IPS-20b (cell line): ENCODE measurements at regions not wholly inside any gene's neighbourhood (a gene's known extent, or its start where the extent isn't known, plus 50 kb on each side); places are given as distances from the start of the nearest gene placed in this dataset.

Source experiments
- H3K27ac ChIP-seq: one replicate; pipeline ENCODE4 v1.5.1; 2013; ENCODE audit warnings: low read length
- H3K27me3 ChIP-seq: 2 replicates; pipeline ENCODE4 v1.6.1; 2013; ENCODE audit warnings: mild to moderate bottlenecking, low read length, inconsistent platforms; ENCODE audit not compliant: insufficient read depth
- H3K36me3 ChIP-seq: 2 replicates; pipeline ENCODE4 v1.6.1; 2013; ENCODE audit warnings: low read depth, mild to moderate bottlenecking, inconsistent platforms, low read length, moderate library complexity; ENCODE audit not compliant: insufficient read depth
- H3K4me1 ChIP-seq: 2 replicates; pipeline ENCODE4 v1.6.1; 2013; ENCODE audit warnings: mild to moderate bottlenecking, control low read depth, inconsistent platforms, low read length, moderate library complexity; ENCODE audit not compliant: insufficient read depth
- H3K4me3 ChIP-seq: 2 replicates; pipeline ENCODE4 v1.5.1; 2013; ENCODE audit warnings: mild to moderate bottlenecking, low read length, inconsistent platforms
- H3K9ac ChIP-seq: 2 replicates; pipeline ENCODE4 v1.6.1; 2013; ENCODE audit warnings: low read depth, mild to moderate bottlenecking, inconsistent platforms, low read length, moderate library complexity
- H3K9me3 ChIP-seq: 2 replicates; pipeline ENCODE4 v1.6.1; 2013; ENCODE audit warnings: mild to moderate bottlenecking, low read depth, low read length, inconsistent platforms; ENCODE audit not compliant: insufficient read depth

DNA sequence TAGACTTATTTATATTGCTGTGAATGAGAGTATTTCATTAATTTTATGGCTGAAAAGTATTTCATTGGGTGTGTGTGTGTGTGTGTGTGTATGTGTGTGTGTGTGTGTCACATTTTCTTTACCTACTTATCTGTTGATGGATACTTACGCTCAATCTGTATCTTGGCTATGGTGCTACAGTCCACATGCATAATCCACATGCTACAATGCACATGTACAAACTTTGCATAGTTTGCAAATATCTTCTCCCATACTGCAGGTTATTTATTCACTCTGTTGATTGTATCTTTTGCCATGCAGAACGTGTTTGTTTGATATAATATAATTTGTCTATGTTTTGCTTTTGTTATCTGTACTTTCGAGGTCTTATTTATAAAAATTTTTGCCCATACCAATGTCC is 167.8 kb downstream of the RAB28 start:
- H3K9ac ChIP-seq = no peak overlapping the region
- no peak overlapping the region for H3K4me3 ChIP-seq
- no peaks in the 10 kb centered on the region for H3K27me3 ChIP-seq
- H3K9me3 ChIP-seq = no peaks in the 10 kb centered on the region
- H3K36me3 ChIP-seq = no peaks in the 10 kb centered on the region
- peaks cover 9% of the 10 kb centered on the region; the same call in 1 of the 2 replicates for H3K4me1 ChIP-seq
- no peak overlapping the region for H3K27ac ChIP-seq

DNA sequence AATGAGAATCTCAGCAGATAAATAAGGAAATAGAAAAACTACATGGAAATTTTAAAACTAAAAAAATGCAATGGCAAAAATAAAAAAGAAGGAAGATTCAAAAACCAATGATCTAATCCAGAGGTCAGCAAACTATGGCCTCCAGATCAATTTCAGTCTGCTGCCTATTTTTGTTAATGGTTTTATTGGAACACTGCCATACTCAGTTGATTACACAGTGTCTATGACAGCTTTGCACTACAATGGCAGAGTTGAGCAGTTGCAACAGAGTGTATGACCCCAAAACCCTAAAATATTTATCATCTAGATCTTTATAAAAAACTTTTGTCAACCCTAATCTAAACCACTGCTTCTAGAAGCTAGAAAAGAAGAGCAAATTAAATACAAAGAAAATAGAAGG is 170.3 kb downstream of the RAB28 start:
- H3K4me3 ChIP-seq = no peak overlapping the region

DNA sequence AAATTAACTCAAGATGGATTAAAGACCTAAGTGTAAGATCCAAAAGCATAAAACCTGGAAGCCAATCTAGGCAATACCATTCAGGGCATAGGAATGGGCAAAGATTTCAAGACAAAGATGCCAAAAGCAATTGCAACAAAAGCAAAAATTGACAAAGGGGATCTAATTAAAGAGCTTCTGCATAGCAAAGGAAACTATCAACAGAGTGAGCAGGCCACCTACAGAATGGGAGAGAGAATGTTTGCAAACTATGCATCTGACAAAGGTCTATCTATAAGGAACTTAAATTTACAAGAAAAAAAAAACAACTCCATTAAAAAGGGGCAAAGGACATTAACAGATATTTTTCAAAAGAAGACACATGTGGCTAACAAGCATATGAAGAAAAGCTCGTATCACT is 171.9 kb downstream of the RAB28 start:
- Histone ChIP-seq H3K27me3 (no peaks in the 10 kb centered on the region), H3K4me1 (peaks cover 11% of the 10 kb centered on the region; the same call in 1 of the 2 replicates), H3K36me3 (no peaks in the 10 kb centered on the region), H3K9me3 (no peaks in the 10 kb centered on the region), H3K27ac (no peak overlapping the region), H3K4me3 (no peak overlapping the region), H3K9ac (no peak overlapping the region)

More for the DNA sequence above, 170.3 kb downstream of the RAB28 start:
- H3K9me3 ChIP-seq = no peaks in the 10 kb centered on the region
- H3K9ac ChIP-seq = no peak overlapping the region
- no peaks in the 10 kb centered on the region for H3K36me3 ChIP-seq
- no peak overlapping the region for H3K27ac ChIP-seq
- H3K4me1 ChIP-seq = peaks cover 11% of the 10 kb centered on the region; the same call in 1 of the 2 replicates
- no peaks in the 10 kb centered on the region for H3K27me3 ChIP-seq

DNA sequence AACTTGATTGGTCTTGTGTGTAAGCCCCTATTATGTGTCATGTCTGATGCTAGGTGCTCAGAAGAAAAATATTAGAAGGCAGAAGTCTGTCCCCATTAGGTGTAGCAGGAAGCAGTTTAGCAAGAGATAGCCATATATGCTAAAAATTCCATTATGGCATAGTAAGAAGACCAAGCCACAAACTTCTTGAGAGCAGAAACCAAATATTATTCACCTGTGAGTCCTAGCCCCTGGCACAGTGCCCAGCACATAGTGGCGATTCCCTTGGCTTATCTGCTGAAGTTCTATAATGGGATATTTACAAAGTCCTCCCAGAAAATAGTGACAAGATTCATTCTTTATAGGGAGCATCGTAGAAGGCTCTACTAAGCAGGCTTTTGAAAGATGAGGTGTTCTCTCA is 174.4 kb downstream of the RAB28 start:
- H3K9ac ChIP-seq = no peak overlapping the region
- no peaks in the 10 kb centered on the region for H3K9me3 ChIP-seq
- no peaks in the 10 kb centered on the region for H3K27me3 ChIP-seq
- H3K36me3 ChIP-seq = no peaks in the 10 kb centered on the region
- no peak overlapping the region for H3K27ac ChIP-seq
- peaks cover 11% of the 10 kb centered on the region; the same call in 1 of the 2 replicates for H3K4me1 ChIP-seq
- H3K4me3 ChIP-seq = no peak overlapping the region

DNA sequence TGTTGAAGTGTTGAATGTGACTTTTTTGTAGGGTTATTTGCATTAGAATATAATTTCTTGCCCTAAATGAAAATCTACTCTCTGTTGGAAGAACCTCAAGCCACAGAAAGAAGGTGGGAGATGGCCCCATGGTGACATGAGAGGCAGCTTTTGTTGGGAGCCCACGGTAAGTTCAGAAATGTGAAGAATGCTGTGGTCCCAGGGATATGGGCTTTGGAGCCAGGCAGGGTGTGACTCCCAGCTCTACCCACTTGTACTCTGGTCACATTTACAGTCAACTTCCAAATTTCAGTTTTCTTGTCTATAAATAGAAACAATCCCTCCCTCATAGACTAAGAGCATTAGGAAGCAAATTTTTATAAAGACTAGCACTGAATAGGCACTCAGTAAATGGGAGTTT is 177.8 kb downstream of the RAB28 start:
- Histone ChIP-seq H3K4me1 (0 out of 2 replicates have a peak, but pooled peaks cover 2% of the 10 kb centered on the region), H3K27ac (no peak overlapping the region), H3K36me3 (no peaks in the 10 kb centered on the region), H3K27me3 (no peaks in the 10 kb centered on the region), H3K9me3 (no peaks in the 10 kb centered on the region), H3K9ac (no peak overlapping the region), H3K4me3 (no peak overlapping the region)

DNA sequence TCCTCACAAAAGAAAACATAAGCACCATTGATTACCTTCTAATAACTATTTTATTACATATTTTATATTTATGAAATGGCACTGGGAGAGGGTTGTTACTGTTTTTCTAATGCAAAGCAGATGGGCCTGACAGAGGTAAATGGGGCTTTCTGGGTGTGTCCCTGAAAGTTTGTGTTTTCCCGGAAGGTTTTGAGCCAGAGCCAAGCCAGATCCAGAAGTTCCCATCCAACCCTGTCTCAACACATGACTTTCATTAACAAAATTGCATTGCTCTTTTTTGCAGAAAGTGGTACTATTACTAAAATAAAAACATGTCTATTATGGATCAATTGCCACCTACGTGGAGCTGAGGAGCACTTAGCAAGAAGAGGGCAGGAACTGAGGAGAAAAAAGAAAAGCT is 181.3 kb downstream of the RAB28 start:
- no peaks in the 10 kb centered on the region for H3K27me3 ChIP-seq
- no peak overlapping the region for H3K27ac ChIP-seq
- no peaks in the 10 kb centered on the region for H3K4me1 ChIP-seq
- H3K9ac ChIP-seq = no peak overlapping the region
- no peaks in the 10 kb centered on the region for H3K36me3 ChIP-seq
- no peak overlapping the region for H3K4me3 ChIP-seq
- H3K9me3 ChIP-seq = no peaks in the 10 kb centered on the region

DNA sequence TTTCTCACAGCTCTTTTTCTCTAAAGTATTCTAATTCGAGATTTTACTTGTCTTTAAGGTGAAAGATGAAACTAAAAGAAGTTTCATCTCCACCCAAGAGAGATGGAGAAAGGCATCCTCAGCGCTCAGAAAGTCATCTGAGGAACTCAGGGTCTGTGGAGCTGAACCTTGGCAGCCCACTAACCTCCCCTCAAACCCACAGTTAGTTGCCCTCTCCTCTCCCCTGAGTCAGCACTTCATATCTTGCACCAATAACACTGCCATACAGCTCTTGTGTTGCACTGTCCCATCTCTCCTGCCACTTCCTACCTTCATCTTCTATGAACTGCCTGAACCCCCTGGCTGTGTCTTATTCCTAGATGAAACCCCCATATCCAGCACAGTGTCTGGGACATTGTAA is 184.8 kb downstream of the RAB28 start:
- Histone ChIP-seq H3K27ac (no peak overlapping the region), H3K36me3 (no peaks in the 10 kb centered on the region), H3K9ac (no peak overlapping the region), H3K9me3 (peaks cover 8% of the 10 kb centered on the region; the same call in 1 of the 2 replicates), H3K4me3 (no peak overlapping the region), H3K27me3 (no peaks in the 10 kb centered on the region), H3K4me1 (no peaks in the 10 kb centered on the region)

DNA sequence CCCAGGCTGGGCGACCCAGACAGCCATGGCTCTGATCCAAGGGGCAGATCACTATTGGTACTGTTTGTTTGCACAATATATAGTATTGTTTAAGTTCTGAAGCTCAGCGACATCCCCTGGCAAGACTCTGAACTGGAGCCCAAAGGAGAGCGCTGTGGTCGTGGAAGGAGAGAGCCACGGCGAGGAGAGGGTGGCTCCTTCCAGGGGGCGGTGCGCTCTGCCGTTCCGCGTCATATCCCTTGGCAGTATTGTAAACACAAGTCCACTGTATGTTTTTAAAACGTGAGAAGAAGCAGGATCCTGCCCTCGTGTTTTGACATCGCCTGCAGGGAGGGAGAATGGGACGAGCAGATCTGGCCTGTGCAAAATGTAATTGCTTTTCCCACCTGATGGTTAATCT is 185.5 kb downstream of the RAB28 start:
- Histone ChIP-seq H3K9me3 (peaks cover 8% of the 10 kb centered on the region; the same call in 1 of the 2 replicates), H3K27me3 (no peaks in the 10 kb centered on the region), H3K9ac (no peak overlapping the region), H3K27ac (no peak overlapping the region), H3K4me1 (no peaks in the 10 kb centered on the region), H3K4me3 (no peak overlapping the region), H3K36me3 (no peaks in the 10 kb centered on the region)

DNA sequence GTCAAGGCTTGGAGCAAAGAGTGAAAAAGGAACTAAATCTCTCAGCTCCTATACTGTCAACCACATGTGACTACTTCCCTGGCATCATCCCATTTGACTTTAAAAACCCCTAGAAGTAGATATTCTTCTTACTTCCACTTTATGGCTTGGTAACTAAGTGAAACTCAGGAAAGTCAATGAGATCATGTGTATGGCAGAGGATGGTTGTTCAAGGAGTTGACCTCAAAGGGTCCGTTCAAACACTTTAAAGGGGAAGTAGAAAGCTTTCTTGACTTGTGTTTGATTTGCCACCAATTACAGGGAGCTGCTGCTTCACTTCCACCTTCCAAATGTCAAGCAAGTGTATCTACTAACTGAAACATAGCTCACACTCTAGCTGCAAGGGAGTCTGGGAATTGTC is 187.2 kb downstream of the RAB28 start:
- Histone ChIP-seq H3K4me1 (no peaks in the 10 kb centered on the region), H3K27me3 (no peaks in the 10 kb centered on the region), H3K36me3 (no peaks in the 10 kb centered on the region), H3K9ac (no peak overlapping the region), H3K27ac (no peak overlapping the region), H3K9me3 (peaks cover 8% of the 10 kb centered on the region; the same call in 1 of the 2 replicates), H3K4me3 (no peak overlapping the region)

DNA sequence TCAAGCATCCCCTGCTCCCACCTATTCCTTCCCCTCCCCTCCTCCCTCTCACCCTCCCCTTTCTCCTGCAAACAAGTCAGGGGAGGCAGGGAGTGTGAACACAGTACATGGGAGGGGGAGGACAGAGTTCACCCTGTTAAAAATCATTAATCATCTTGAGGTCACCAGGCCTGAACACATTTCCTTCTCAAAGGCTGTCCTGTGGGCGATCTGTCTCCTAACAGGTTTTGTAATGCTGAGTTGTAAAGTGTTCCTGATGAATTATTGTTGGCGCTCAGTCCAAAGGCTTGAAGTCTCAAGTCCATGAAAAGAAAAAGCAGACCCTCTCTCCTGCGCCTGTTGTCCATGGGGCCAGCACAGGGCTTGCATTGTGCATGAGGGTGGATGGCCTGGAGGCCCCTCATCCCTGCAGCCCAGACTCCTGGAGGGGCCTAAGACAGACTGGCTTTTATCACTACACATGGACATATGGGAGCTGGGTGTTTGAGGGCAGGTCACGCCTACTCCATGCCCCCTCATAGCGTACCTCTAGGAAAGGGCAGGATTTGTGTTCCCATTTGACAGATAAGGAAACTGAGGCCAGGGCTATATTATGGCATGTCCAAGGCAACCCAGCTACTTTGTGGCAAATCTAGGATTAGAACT is 189.1 kb downstream of the RAB28 start:
- Histone ChIP-seq H3K4me3 (no peak overlapping the region), H3K27me3 (no peaks in the 10 kb centered on the region), H3K9ac (no peak overlapping the region), H3K9me3 (peaks cover 8% of the 10 kb centered on the region; the same call in 1 of the 2 replicates), H3K27ac (no peak overlapping the region), H3K4me1 (no peaks in the 10 kb centered on the region), H3K36me3 (no peaks in the 10 kb centered on the region)

DNA sequence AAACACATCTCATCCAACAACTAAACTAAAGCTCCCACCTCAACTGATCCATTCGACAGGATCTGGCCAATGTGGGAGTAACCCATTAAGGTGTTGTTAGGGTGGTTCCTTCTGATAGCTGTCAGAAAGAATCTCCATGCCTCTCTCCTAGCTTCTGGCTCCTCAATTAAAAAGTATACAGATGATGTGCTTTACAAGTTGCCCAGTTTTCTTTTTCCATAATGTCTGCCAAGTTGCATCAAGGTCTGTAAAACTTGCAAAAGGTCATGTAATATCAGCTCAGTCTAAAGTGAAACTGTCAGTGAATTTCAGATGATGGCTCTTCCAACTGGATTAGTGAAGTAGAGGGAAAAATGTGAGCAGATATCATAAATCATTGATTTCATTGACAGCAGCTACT is 191.8 kb downstream of the RAB28 start:
- no peaks in the 10 kb centered on the region for H3K27me3 ChIP-seq
- H3K9ac ChIP-seq = no peak overlapping the region
- no peak overlapping the region for H3K4me3 ChIP-seq
- H3K36me3 ChIP-seq = no peaks in the 10 kb centered on the region
- no peak overlapping the region for H3K27ac ChIP-seq
- H3K4me1 ChIP-seq = no peaks in the 10 kb centered on the region
- peaks cover 5% of the 10 kb centered on the region; the same call in 1 of the 2 replicates for H3K9me3 ChIP-seq

DNA sequence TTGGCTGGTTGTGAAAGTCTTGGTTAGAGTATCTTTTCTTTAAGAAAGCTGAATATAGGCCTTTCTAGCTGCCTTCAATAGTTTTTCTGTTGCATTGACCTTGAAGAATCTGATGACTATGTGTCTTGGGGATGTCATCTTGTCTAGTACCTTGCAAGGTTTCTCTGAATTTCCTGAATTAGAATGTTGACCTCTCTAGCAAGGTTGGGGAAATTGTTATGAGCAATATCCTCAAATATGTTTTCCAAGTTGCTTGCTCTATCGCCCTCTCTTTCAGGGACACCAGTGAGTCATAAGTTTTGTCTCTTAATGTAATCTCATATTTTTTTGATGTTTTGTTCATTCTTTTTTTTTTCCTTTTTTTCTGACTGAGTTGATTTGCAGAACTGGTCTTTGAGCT is 194.7 kb downstream of the RAB28 start:
- no peaks in the 10 kb centered on the region for H3K36me3 ChIP-seq
- H3K27me3 ChIP-seq = no peaks in the 10 kb centered on the region
- no peaks in the 10 kb centered on the region for H3K4me1 ChIP-seq
- no peak overlapping the region for H3K4me3 ChIP-seq
- H3K9me3 ChIP-seq = no peaks in the 10 kb centered on the region; the same call in 1 of the 2 replicates
- no peak overlapping the region for H3K9ac ChIP-seq
- no peak overlapping the region for H3K27ac ChIP-seq
